ENCODE measurements at regions not wholly inside any gene's neighbourhood (a gene's known extent, or its start where the extent isn't known, plus 50 kb on each side); places are given as distances from the start of the nearest gene placed in this dataset.
"Not testable (repeated sequence)": the region's sequence is repeated elsewhere in the genome, so short reads cannot be mapped to it uniquely, and the experiment has no call there.

DNA sequence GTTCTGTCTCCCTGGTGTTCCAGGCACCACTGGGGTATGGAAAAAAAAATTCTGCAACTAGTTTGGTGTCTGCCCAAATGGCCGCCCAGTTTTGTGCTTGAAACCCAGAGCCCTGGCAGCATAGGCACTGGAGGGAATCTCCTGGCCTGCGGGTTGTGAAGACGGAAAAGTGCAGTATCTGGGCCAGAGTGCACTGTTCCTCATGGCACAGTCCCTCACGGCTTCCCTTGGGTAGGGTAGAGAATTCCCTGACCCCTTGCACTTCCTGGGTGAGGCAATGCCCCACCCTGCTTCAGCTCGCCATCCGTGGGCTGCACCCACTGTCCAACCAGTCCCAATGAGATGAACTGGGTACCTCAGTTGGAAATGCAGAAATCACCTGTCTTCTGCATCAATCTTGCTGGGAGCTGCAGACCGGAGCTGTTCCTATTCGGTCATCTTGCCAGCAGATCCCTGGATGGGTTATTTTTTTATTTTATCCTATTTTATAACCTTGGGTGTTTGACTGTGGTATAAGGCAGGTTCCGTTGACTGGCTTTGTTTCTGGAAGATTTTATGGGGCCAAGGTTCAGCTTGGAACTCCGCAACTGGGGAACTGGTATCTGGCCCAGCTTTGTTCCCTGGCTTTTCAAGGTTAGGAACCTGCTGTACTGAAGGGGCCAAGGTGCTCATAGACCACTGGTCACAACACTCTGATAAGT, 59.5 kb upstream of the IRAK1BP1 start:
- DNase-seq (ENCODE audit: low read depth): not testable (repeated sequence)

DNA sequence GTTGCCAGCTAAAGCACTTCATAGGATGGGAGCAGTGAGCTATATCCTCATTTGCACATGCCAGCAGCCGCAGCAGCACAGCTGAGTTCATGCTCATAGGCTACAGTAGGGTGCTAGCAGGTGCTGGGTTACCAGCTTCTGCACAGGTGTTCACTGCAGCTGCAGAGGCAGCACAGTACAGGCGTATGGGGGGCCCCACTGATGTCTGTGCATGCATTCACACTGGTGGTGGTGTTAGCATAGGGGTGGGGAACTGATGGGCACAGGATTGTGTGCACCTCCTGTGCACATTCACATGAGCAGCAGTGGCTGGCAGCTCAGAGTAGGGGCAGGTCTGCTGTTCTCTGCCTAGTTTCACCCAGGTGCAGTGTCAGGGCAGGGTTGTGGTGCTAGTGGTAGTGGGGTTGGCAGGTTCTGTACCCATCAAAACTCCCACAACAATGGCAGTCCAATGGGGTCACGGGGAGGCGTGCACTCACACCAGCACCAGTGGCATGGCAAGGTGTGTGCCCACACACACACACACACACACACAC, 58.9 kb upstream of the IRAK1BP1 start:
- no peak for DNase-seq (ENCODE audit: low read depth)

DNA sequence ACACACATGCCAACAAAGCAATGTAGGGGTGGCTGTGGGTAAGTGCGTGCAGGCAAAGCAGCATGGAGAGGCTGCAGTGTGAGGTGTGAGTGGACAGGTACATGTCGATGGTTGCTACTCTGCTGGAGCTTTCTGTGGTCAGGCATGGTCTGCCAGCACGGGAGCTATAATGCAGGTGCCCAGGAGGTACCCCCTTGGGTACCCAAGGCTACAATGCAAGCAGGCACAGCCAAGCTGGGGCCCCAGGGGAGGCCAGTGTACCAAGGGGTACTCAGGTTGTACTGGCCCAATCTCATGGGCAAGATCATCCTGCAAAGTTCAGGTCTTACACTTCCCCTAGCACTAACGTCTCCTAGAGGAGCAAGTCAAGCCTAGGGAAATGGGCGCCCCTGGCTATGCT, 58.4 kb upstream of the IRAK1BP1 start:
- no peak for DNase-seq (ENCODE audit: low read depth)

DNA sequence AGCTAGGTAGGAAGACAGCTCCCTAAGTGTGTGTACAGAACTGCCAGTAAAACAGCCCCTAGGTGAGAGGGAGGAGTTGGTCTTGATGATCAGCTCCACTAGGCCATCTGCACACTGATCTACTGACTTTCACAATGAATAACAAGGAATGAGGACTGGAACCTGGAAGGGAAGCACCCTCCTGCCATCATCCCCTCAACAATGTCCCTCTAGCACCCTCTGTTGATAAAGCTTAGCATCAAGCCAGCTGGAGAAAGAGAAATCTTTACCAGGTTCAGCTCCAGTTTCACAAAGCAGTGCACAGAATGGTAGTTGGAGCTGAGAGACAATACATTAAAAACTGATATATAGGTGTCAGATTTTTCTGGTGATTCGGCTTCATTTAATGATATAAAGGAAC, 57.2 kb upstream of the IRAK1BP1 start:
- peak; percentile 59 for DNase-seq (ENCODE audit: low read depth)

DNA sequence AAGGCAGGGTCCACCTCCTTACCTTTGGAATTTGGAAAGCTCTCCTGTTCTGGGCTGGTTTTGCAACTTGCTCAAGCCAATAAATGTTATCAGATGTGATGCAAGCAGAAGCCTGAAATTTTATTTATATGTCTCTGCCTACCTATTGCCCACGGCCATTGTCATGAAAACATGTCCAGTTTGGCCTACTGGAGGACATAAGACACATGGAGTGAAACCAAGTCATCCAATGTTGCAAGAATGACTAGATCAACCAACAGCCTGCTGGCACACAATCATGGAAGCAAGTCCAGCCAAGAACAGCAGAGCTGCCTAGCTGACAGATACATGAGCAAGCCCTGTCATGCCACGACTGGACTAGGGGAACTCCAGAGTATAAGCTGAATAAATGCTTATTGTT, 56.7 kb upstream of the IRAK1BP1 start:
- DNase-seq (ENCODE audit: low read depth): peak; percentile 2
